ENCODE measurements at regions not wholly inside any gene's neighbourhood (a gene's known extent, or its start where the extent isn't known, plus 50 kb on each side); places are given as distances from the start of the nearest gene placed in this dataset.

- FAIRE-seq (no peak), DNase-seq (ENCODE audit: low spot score) (no peak)
Measured at GRCh38 chr1:209387271-209387968, 196.1 kb upstream of the CAMK1G start.

- no peak for DNase-seq (ENCODE audit: low spot score)
- FAIRE-seq = peak; percentile 83
Measured at GRCh38 chr1:209387969-209388329, 195.6 kb upstream of the CAMK1G start.

GRCh38 chr1:209388358-209388757 is 195.2 kb upstream of the CAMK1G start:
- no peak for DNase-seq (ENCODE audit: low spot score)
- FAIRE-seq = no peak

DNA sequence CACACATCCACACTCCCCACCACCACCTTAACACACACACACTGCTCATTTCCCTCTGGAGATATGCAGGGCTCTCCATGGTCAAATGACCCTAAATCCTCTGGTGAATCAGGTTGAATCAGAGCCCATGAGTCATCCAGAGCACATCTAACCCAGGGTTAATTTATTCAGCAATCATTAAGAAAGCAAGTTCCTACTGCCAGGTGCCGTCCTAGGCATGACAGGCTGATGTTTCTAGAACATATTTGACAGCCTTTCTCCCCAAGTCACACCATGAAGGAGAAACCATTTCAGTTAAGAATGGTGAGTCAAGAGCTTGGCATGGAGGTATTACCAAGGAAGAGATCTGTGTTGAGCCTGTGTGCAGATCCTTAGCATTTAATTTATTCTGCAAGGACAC is 194.3 kb upstream of the CAMK1G start:
- DNase-seq (ENCODE audit: low spot score) (peak; percentile 75), FAIRE-seq (peak; percentile 86)

DNA sequence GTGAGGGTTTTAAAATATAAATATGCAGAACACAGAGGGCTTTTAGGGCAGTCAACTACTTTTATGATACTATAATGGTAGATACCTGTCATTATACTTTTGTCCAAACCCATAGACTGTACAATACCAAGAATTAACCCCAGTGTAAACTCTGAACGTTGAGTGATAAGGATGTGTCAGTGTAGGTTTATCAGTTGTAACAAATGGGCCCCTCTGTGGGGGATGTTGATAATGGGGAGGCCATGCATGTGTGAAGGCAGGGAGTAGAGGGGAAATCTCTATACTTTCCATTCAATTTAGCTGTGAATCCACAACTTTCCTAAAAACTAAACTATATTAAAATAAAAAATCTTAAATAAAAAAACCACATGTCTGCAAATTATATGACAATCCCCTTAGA is 193.5 kb upstream of the CAMK1G start:
- DNase-seq (ENCODE audit: low spot score) = no peak
- FAIRE-seq = no peak

DNA sequence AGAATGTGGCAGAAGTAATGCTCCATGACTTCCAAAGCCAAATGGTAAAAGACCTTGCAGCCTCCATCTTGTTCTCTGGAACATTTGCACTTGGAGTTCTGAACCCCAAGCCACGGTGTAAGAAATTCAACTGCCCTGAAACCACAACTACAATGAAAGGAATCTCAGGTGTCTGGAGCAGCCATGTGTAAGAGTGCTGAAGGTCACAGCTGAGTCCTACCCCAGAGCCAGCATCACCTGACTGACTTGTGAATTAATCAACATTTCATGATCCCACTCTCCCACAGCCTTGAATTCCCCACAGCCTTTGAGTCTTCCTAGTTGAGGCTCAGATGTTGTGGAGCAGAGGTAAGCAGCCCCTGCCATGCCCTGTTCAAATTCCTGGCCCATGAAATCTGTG is 192.8 kb upstream of the CAMK1G start:
- no peak for FAIRE-seq

DNA sequence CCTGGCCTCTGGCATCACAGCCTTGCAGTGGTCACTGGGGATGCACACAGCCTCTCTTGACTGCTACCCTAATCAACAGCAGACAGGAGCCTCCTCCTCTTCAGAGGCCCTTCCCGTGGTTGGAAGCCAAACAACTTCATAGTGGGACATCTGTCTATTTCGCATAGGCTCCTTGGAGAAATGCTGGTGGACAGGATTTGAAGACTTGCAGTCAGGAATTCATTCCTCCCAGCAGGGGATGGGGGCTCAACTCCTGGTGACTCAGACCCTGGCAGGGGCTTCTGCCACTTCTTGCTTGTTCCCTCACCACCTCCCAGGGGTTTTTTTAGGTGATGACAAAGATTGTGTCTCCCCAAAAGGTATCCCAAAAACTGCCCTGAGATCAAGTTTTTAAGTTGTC is 191.7 kb upstream of the CAMK1G start:
- FAIRE-seq = no peak
- no peak for DNase-seq (ENCODE audit: low spot score)

More for the DNA sequence above, 192.8 kb upstream of the CAMK1G start:
- DNase-seq (ENCODE audit: low spot score) = no peak

- FAIRE-seq = no peak
- no peak for DNase-seq (ENCODE audit: low spot score)
Measured at GRCh38 chr1:209395169-209395568, 188.3 kb upstream of the CAMK1G start.

GRCh38 chr1:209397371-209397770 is 186.1 kb upstream of the CAMK1G start:
- DNase-seq (ENCODE audit: low spot score) = no peak
- FAIRE-seq = no peak

GRCh38 chr1:209397910-209398309 is 185.6 kb upstream of the CAMK1G start:
- DNase-seq (ENCODE audit: low spot score) (no peak), FAIRE-seq (no peak)

DNA sequence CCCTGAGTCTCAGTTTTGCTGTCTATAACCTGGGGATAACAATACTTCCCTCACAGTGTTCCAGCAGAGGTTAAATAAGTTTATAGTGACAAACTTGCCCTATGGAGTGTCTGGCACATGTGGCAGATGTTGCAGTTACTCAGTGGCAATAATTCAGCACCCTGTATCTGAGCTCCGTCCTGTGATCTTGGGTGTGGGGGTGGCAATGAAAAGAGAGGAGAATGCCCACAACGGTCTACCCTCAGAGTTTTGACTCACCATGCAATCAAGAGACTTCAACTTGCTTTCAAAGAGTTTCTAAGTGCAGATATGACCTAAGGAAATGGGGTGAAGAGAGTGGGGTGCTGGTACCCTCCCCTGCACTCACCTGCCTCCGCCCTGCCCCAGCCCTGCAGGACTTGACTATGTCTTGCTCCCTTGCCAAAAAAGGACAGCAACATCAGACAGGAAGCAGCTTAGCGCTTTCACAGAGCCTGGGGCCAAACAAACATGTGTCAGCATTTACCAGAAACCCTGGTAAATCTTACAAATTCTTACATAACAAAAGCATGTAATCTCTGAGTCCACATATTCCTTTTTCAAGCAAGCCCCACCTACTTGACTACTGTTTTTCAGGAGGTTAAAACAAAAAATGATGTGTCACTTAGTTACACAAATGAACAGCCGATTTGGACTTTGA is 185.1 kb upstream of the CAMK1G start:
- DNase-seq (ENCODE audit: low spot score) (peak; percentile 70), FAIRE-seq (no peak)

GRCh38 chr1:209399800-209400199 is 183.7 kb upstream of the CAMK1G start:
- FAIRE-seq = no peak
- no peak for DNase-seq (ENCODE audit: low spot score)

- no peak for FAIRE-seq
Measured at GRCh38 chr1:209400351-209401220, 182.9 kb upstream of the CAMK1G start.

GRCh38 chr1:209402697-209403096 is 180.8 kb upstream of the CAMK1G start:
- FAIRE-seq = no peak
- no peak for DNase-seq (ENCODE audit: low spot score)

More at GRCh38 chr1:209400351-209401220, 182.9 kb upstream of the CAMK1G start:
- no peak for DNase-seq (ENCODE audit: low spot score)

DNA sequence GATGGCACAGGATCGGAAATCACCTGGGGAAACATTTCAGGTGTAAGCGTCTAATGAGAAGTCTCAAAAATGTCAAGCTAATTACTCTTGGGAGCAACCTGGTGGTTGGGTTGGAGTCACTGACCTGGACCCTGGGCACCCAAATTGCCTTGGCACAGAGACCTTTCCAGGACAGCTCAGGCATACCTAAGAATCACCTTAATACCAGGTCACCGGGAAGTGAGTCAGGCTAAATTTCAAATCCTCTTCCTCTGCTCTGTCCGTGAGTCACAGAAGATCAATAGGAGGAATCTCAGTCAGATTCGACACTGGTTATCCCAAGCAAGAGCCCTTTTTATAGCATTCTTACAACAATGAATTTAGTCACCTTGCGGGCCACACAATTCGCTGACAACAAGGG is 179.6 kb upstream of the CAMK1G start:
- DNase-seq (ENCODE audit: low spot score) (peak; percentile 56), FAIRE-seq (no peak)

- DNase-seq (ENCODE audit: low spot score) (peak; percentile 64), FAIRE-seq (peak; percentile 42)
Measured at GRCh38 chr1:209404577-209404976, 178.9 kb upstream of the CAMK1G start.

GRCh38 chr1:209405183-209405814 is 178.2 kb upstream of the CAMK1G start:
- DNase-seq (ENCODE audit: low spot score) (peak; percentile 65), FAIRE-seq (no peak)

- FAIRE-seq (no peak), DNase-seq (ENCODE audit: low spot score) (no peak)
Measured at GRCh38 chr1:209406168-209406567, 177.3 kb upstream of the CAMK1G start.

- DNase-seq (ENCODE audit: low spot score) = no peak
- FAIRE-seq = no peak
Measured at GRCh38 chr1:209406595-209406994, 176.9 kb upstream of the CAMK1G start.

- FAIRE-seq = no peak
- no peak for DNase-seq (ENCODE audit: low spot score)
Measured at GRCh38 chr1:209409780-209410179, 173.7 kb upstream of the CAMK1G start.

DNA sequence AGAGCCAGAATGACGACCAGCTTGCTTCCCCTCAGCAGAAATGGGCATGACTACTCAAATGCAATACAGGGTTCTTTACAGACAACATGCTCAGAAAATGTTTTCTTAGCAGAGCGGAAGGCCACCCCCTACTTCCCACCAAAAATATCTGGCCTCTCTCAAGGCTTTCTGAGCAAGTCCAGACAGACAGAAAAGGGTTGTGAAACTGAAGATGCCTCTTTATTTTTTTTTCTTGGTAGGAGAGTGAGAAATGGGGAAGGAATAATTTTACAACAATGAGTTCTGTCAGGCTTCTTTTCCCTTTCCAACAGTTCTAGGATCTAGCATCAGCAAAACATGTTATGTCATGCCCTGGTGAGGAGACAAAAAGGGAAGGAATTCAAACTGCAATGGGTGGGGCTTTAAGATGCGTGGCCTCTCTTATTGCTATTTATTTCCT is 172.0 kb upstream of the CAMK1G start:
- DNase-seq (ENCODE audit: low spot score) (no peak), FAIRE-seq (no peak)

GRCh38 chr1:209412036-209412435 is 171.5 kb upstream of the CAMK1G start:
- FAIRE-seq = no peak
- DNase-seq (ENCODE audit: low spot score) = no peak

All from urothelium cell line (cell line).